ENCODE measurements at regions not wholly inside any gene's neighbourhood (a gene's known extent, or its start where the extent isn't known, plus 50 kb on each side); places are given as distances from the start of the nearest gene placed in this dataset.

DNA sequence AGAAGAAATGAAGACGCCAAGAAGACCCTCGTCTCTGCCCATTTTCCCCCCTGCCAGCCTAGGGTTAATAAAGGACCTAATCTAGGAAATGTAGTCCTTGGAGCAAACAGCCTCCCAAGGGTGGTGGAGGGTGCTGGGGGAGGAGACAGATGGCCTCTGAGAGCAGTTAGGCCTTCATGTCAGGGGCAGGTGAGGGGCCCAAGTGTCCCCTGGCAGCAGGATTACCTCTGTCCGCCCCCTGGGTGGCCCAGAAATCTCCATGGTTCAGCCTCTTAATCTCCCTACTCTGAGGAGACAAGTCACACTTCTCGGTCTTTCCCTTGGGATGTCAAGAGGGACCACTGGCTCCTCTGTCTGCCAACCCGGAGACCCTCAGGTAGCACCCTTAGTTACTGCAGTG lies 365.4 kb upstream of the TNRC6C start:
- intact Hi-C loops (cut with micrococcal nuclease) (no loop called here), in situ Hi-C loops (cut with MboI) (no loop called here)
- H3K27ac ChIP-seq (ENCODE audit: extremely low read depth, low read depth, low read length), result no peak overlapping the region
- DNase-seq (ENCODE audit: extremely low read depth in 1 of 4, low spot score in 3 of 4) (no peak), ATAC-seq (no peak), FAIRE-seq (no peak)
- H2AFZ ChIP-seq (ENCODE audit: low read depth, low read length), result no peak overlapping the region
- POLR2A ChIA-PET, result interaction anchor here (0.6 kb wide), 1 partner anchor 69 kb away, joined by 3 read pairs; no protein-coding TSS in a partner anchor
- 0% methylated on average over 5 of the region's 5 CpGs for WGBS (ENCODE audit: insufficient coverage, low coverage, missing lambda C conversion rate)
- no peaks in the 10 kb centered on the region for H3K79me2 ChIP-seq (ENCODE audit: control insufficient read depth, insufficient read depth, low read length)
- no peaks in the 10 kb centered on the region for H3K9me1 ChIP-seq (ENCODE audit: control insufficient read depth, insufficient read depth, low read length)
- H3K9me3 ChIP-seq (replicated peaks; ENCODE audit: control insufficient read depth, insufficient read depth, low read depth, low read length), result no peaks in the 10 kb centered on the region
- H3K9ac ChIP-seq (ENCODE audit: insufficient read depth in 1 of 2, low read depth in 2 of 2, low read length in 2 of 2), result no peak overlapping the region
- no TSS peak for BruUV-seq (replicated peaks)
- no peak overlapping the region for H3K4me3 ChIP-seq
- CTCF ChIA-PET (ENCODE audit: low intra/inter-chr PET ratio), result no interaction called here
- TF ChIP-seq, protein P1, sequence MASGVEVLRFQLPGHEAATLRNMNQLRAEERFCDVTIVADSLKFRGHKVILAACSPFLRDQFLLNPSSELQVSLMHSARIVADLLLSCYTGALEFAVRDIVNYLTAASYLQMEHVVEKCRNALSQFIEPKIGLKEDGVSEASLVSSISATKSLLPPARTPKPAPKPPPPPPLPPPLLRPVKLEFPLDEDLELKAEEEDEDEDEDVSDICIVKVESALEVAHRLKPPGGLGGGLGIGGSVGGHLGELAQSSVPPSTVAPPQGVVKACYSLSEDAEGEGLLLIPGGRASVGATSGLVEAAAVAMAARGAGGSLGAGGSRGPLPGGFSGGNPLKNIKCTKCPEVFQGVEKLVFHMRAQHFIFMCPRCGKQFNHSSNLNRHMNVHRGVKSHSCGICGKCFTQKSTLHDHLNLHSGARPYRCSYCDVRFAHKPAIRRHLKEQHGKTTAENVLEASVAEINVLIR (CRISPR knock-in tag; IDR thresholded peaks at IDR 0.05), result no peak
- TF ChIP-seq, protein P2, sequence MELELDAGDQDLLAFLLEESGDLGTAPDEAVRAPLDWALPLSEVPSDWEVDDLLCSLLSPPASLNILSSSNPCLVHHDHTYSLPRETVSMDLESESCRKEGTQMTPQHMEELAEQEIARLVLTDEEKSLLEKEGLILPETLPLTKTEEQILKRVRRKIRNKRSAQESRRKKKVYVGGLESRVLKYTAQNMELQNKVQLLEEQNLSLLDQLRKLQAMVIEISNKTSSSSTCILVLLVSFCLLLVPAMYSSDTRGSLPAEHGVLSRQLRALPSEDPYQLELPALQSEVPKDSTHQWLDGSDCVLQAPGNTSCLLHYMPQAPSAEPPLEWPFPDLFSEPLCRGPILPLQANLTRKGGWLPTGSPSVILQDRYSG (tag; conservative IDR thresholded peaks at IDR 0.05; ENCODE audit: low read depth), result no peak
- TF ChIP-seq KLF6 (CRISPR knock-in tag; IDR thresholded peaks at IDR 0.05; ENCODE audit: borderline replicate concordance), result no peak
- TF ChIP-seq, protein P3, sequence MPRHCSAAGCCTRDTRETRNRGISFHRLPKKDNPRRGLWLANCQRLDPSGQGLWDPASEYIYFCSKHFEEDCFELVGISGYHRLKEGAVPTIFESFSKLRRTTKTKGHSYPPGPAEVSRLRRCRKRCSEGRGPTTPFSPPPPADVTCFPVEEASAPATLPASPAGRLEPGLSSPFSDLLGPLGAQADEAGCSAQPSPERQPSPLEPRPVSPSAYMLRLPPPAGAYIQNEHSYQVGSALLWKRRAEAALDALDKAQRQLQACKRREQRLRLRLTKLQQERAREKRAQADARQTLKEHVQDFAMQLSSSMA (CRISPR knock-in tag; IDR thresholded peaks at IDR 0.05), result no peak
- no peak for TF ChIP-seq HMG20A (CRISPR knock-in tag; conservative IDR thresholded peaks at IDR 0.05)
- no peak for TF ChIP-seq PHB2 (IDR thresholded peaks at IDR 0.05; ENCODE audit: low read depth)
- no peak for TF ChIP-seq ZNF584 (CRISPR knock-in tag; IDR thresholded peaks at IDR 0.05; ENCODE audit: low read depth)
- no peak for TF ChIP-seq MBD2 (IDR thresholded peaks at IDR 0.05; ENCODE audit: borderline replicate concordance, low read depth)
- no peak for TF ChIP-seq SAFB (IDR thresholded peaks at IDR 0.05; ENCODE audit: borderline replicate concordance, low read depth, low read length)
- TF ChIP-seq NCOA6 (IDR thresholded peaks at IDR 0.05), result no peak
- no peak for TF ChIP-seq COPS2 (conservative IDR thresholded peaks at IDR 0.05)
- TF ChIP-seq, protein P4, sequence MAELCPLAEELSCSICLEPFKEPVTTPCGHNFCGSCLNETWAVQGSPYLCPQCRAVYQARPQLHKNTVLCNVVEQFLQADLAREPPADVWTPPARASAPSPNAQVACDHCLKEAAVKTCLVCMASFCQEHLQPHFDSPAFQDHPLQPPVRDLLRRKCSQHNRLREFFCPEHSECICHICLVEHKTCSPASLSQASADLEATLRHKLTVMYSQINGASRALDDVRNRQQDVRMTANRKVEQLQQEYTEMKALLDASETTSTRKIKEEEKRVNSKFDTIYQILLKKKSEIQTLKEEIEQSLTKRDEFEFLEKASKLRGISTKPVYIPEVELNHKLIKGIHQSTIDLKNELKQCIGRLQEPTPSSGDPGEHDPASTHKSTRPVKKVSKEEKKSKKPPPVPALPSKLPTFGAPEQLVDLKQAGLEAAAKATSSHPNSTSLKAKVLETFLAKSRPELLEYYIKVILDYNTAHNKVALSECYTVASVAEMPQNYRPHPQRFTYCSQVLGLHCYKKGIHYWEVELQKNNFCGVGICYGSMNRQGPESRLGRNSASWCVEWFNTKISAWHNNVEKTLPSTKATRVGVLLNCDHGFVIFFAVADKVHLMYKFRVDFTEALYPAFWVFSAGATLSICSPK (IDR thresholded peaks at IDR 0.05; ENCODE audit: borderline replicate concordance), result no peak
- TF ChIP-seq ZNF217 (CRISPR knock-in tag; IDR thresholded peaks at IDR 0.05), result no peak
- H3K27me3 ChIP-seq (ENCODE audit: control insufficient read depth in 2 of 2, insufficient read depth in 2 of 2, low read length in 2 of 2), result peaks cover 47 to 61% of the 10 kb centered on the region in 2 experiments
- no peak overlapping the region for H3K4me2 ChIP-seq (ENCODE audit: insufficient read depth, low read length)
- H3K4me1 ChIP-seq (replicated peaks in 1 of 2; ENCODE audit: control insufficient read depth in 2 of 2, insufficient read depth in 2 of 2, low read length in 2 of 2), result no peaks in the 10 kb centered on the region
- peaks cover 11% of the 10 kb centered on the region for H4K20me1 ChIP-seq (replicated peaks; ENCODE audit: control insufficient read depth, insufficient read depth, low read length)
- no peaks in the 10 kb centered on the region for H3K36me3 ChIP-seq (ENCODE audit: control insufficient read depth, insufficient read depth, low read length)
